Tongue (tissue), 1 donor: ENCODE measurements at regions not wholly inside any gene's neighbourhood (a gene's known extent, or its start where the extent isn't known, plus 50 kb on each side); places are given as distances from the start of the nearest gene placed in this dataset.

ENCODE experiments used
- DNase-seq: peaks from one replicate; pipeline ENCODE4 v3.0.0-alpha.2; 2015

GRCh38 chr2:9772035-9772998 lies 71.0 kb upstream of the TAF1B start:
- DNase-seq = no peak

- peak; percentile 62 for DNase-seq
Observed at GRCh38 chr2:9772999-9773902, 70.0 kb upstream of the TAF1B start.

- DNase-seq = no peak
Observed at GRCh38 chr2:9773903-9774239, 69.4 kb upstream of the TAF1B start.

GRCh38 chr2:9774266-9774665 lies 69.0 kb upstream of the TAF1B start:
- DNase-seq = no peak

- no peak for DNase-seq
Observed at GRCh38 chr2:9775351-9775750, 67.9 kb upstream of the TAF1B start.

GRCh38 chr2:9775999-9776712 lies 67.1 kb upstream of the TAF1B start:
- DNase-seq = no peak

- no peak for DNase-seq
Observed at GRCh38 chr2:9777081-9777480, 66.2 kb upstream of the TAF1B start.

GRCh38 chr2:9778012-9778411 lies 65.3 kb upstream of the TAF1B start:
- DNase-seq = no peak

- DNase-seq = no peak
Observed at GRCh38 chr2:9778471-9779316, 64.6 kb upstream of the TAF1B start.

- no peak for DNase-seq
Observed at GRCh38 chr2:9779596-9780264, 63.5 kb upstream of the TAF1B start.

GRCh38 chr2:9780368-9781130 lies 62.7 kb upstream of the TAF1B start:
- DNase-seq = no peak

- DNase-seq = no peak
Observed at GRCh38 chr2:9781252-9781651, 62.0 kb upstream of the TAF1B start.

- DNase-seq = no peak
Observed at GRCh38 chr2:9782197-9782719, 61.0 kb upstream of the TAF1B start.

- no peak for DNase-seq
Observed at GRCh38 chr2:9789371-9789770, 53.9 kb upstream of the TAF1B start.

GRCh38 chr2:9790702-9791225 lies 52.5 kb upstream of the TAF1B start:
- DNase-seq = no peak

GRCh38 chr2:9791711-9792110 lies 51.6 kb upstream of the TAF1B start:
- DNase-seq = no peak

- DNase-seq = no peak
Observed at GRCh38 chr2:9793156-9793917, 49.9 kb upstream of the TAF1B start.
